Thyroid gland (tissue), 4 donors: ENCODE measurements at regions not wholly inside any gene's neighbourhood (a gene's known extent, or its start where the extent isn't known, plus 50 kb on each side); places are given as distances from the start of the nearest gene placed in this dataset.

Experiments
- CTCF ChIP-seq, 6 experiments: fragments of 200-600 bp in 3 of 6; fragments of 450-650 bp in 3 of 6; sonication (generic) in 3 of 6; IDR thresholded peaks; one replicate each; pipeline ENCODE4 v1.5.1; 2016 to 2019; ENCODE audit warnings: antibody characterized with exemption in 6 of 6, mild to moderate bottlenecking in 2 of 6, inconsistent platforms in 1 of 6, moderate library complexity in 1 of 6
- POLR2A ChIP-seq, 2 donors: fragments of 450-650 bp; IDR thresholded peaks; one replicate each; pipeline ENCODE4 v1.6.1; 2017; ENCODE audit warnings: antibody characterized with exemption in 2 of 2, mild to moderate bottlenecking in 2 of 2, moderate library complexity in 1 of 2

- TF ChIP-seq POLR2A (IDR thresholded peaks at IDR 0.05) (no peak), CTCF (IDR thresholded peaks at IDR 0.05) (no peak)
These were observed 1501.8 kb downstream of the AACS start for GRCh38 chr12:126567016-126567415.
